ENCODE measurements at regions not wholly inside any gene's neighbourhood (a gene's known extent, or its start where the extent isn't known, plus 50 kb on each side); places are given as distances from the start of the nearest gene placed in this dataset.

DNA sequence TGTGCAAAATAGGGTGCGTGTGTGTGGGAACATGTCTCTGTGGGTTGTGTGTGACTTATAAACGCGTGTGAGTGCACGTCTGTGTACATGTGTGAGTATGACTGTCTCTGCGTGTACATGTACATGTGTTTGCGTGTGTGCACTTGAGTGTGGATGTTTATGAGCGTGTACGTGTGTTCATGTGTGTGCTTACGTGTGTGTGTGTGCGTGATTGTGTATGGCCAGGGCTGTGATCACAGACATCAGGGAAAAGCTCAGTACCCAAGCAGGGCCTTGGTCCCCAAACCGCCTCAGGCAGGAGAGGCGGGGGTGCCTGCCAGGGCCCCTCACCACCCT is 326.3 kb upstream of the DIO3 start (continued):
- TF ChIP-seq EGR1 (IDR thresholded peaks at IDR 0.05; ENCODE audit: low read depth) (no peak), ATF3 (IDR thresholded peaks at IDR 0.05) (no peak)

- no peak overlapping the region for H3K27ac ChIP-seq (ENCODE audit: low read depth, low read length)
- no peak overlapping the region for H2AFZ ChIP-seq (ENCODE audit: low read depth, low read length, poor library complexity, severe bottlenecking)
- CTCF ChIA-PET, result interaction anchor here (0.6 to 1.6 kb wide), 7 partner anchors 40 to 590 kb away, joined by 3 to 19 read pairs (median 7); no protein-coding TSS in a partner anchor
- no peak overlapping the region for H3K4me2 ChIP-seq (ENCODE audit: low read length)
- no peaks in the 10 kb centered on the region for H3K27me3 ChIP-seq (ENCODE audit: insufficient read depth, low read length)
- no peaks in the 10 kb centered on the region for H3K4me1 ChIP-seq (ENCODE audit: control insufficient read depth in 1 of 2, insufficient read depth in 2 of 2, low read length in 2 of 2)
- no peaks in the 10 kb centered on the region for H4K20me1 ChIP-seq (ENCODE audit: insufficient read depth)
- no peaks in the 10 kb centered on the region for H3K9me3 ChIP-seq (ENCODE audit: control insufficient read depth in 1 of 2, insufficient read depth in 1 of 2, low read depth in 1 of 2, low read length in 2 of 2)
- POLR2A ChIA-PET, result no interaction called here
- BruUV-seq (replicated peaks), result no TSS peak
- H3K36me3 ChIP-seq (ENCODE audit: control insufficient read depth in 1 of 2, insufficient read depth in 2 of 2, low read length in 2 of 2), result no peaks in the 10 kb centered on the region
- RAD21 ChIA-PET (ENCODE audit: low non-redundant PET in 1 of 2, low total read pairs in 2 of 2, uncharacterized antibody in 2 of 2, unreplicated experiment in 2 of 2), result interaction anchor here (0.7 to 1.4 kb wide), 6 partner anchors 329 to 543 kb away, joined by 3 to 6 read pairs (median 4); no protein-coding TSS in a partner anchor
- peak; percentile 99 for ATAC-seq
- peak; percentile 26 for DNase-seq (ENCODE audit: low read depth, low spot score)
- no peak for TF ChIP-seq ZNF274 (IDR thresholded peaks at IDR 0.05; ENCODE audit: low read depth, low read length)
- peak; percentile 98 for TF ChIP-seq RAD21 (IDR thresholded peaks at IDR 0.05; ENCODE audit: low read depth)
- TF ChIP-seq, protein P1, sequence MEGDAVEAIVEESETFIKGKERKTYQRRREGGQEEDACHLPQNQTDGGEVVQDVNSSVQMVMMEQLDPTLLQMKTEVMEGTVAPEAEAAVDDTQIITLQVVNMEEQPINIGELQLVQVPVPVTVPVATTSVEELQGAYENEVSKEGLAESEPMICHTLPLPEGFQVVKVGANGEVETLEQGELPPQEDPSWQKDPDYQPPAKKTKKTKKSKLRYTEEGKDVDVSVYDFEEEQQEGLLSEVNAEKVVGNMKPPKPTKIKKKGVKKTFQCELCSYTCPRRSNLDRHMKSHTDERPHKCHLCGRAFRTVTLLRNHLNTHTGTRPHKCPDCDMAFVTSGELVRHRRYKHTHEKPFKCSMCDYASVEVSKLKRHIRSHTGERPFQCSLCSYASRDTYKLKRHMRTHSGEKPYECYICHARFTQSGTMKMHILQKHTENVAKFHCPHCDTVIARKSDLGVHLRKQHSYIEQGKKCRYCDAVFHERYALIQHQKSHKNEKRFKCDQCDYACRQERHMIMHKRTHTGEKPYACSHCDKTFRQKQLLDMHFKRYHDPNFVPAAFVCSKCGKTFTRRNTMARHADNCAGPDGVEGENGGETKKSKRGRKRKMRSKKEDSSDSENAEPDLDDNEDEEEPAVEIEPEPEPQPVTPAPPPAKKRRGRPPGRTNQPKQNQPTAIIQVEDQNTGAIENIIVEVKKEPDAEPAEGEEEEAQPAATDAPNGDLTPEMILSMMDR (IDR thresholded peaks at IDR 0.05 in 2 of 3, conservative IDR thresholded peaks at IDR 0.05 in 1 of 3; ENCODE audit: borderline replicate concordance in 1 of 3, insufficient read depth in 1 of 3, low read depth in 2 of 3, low read length in 2 of 3), result peak; percentile 86 to 92 (median 88)
- H3K9ac ChIP-seq (ENCODE audit: low read length), result no peak overlapping the region
- no peaks in the 10 kb centered on the region for H3K9me2 ChIP-seq (ENCODE audit: insufficient read depth)
- intact Hi-C loops (cut with micrococcal nuclease), result loop anchor here (1.0 to 10.0 kb wide), 7 partner anchors 329 to 851 kb away; no protein-coding TSS in a partner anchor
- H3K79me2 ChIP-seq (ENCODE audit: insufficient read depth, low read length), result no peaks in the 10 kb centered on the region
- no peak overlapping the region for H3K4me3 ChIP-seq (replicated peaks in 1 of 2; ENCODE audit: low read depth in 1 of 2, low read length in 2 of 2)
Measured at GRCh38 chr14:101235335-101236103, 325.8 kb upstream of the DIO3 start.
